NCI-H1417 (cell line): ENCODE measurements at regions not wholly inside any gene's neighbourhood (a gene's known extent, or its start where the extent isn't known, plus 50 kb on each side); places are given as distances from the start of the nearest gene placed in this dataset.
"Not testable (repeated sequence)": the region's sequence is repeated elsewhere in the genome, so short reads cannot be mapped to it uniquely, and the experiment has no call there.

Experiments
- DNase-seq, 3 experiments: peaks; one replicate each; lab custom pipeline; 2025; lab: John Stamatoyannopoulos, UW

GRCh38 chr16:32947336-32947735, 246.7 kb upstream of the TP53TG3C start:
- DNase-seq = not testable (repeated sequence)

- DNase-seq = not testable (repeated sequence)
These were observed 247.9 kb upstream of the TP53TG3C start for GRCh38 chr16:32946041-32946560.

GRCh38 chr16:32945311-32945710, 248.7 kb upstream of the TP53TG3C start:
- DNase-seq = not testable (repeated sequence)

GRCh38 chr16:32939845-32940244, 254.2 kb upstream of the TP53TG3C start:
- not testable (repeated sequence) for DNase-seq

DNA sequence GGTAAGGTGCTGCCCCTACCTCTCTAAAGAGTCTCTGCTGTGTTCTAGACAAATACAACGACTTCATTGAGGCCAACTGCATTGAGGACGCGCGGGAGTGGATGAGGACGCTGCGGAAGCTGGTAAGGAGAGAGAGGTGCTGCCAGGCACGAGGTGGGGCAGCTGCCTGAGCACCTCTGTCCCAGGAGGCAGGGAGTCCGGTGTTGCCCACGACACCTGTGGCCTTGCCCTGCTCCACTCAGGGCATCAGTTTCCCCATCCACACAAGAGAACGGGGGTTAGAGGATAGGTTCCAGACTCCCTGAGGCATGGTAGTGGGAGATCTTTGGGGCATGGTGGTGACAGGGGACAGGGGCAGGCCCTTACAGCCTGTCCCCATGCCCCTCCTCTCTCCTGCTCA, 256.1 kb upstream of the TP53TG3C start:
- not testable (repeated sequence) for DNase-seq

- not testable (repeated sequence) for DNase-seq
These were observed 256.5 kb upstream of the TP53TG3 start for GRCh38 chr16:32932240-32933040.

DNA sequence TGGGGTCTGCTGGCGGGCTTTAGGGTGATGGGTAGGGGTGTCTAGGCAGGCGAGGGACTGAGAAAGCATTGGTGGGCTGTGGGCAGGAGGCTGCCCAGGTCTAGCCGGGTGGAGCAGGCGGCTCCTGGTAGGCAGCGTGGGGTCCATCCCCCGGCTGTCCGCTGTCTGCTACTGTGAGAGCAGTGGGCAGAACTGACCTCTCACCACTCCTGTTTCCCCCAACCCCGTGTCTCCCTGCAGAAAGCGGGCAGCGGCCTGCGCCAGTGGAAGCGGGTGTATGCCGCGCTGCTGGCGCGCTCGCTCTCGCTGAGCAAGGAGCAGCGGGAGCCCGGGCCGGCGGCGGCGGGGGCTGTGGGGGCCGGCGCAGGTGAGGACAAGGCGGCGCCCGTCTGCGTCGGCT, 249.2 kb upstream of the TP53TG3 start:
- DNase-seq = not testable (repeated sequence)

DNA sequence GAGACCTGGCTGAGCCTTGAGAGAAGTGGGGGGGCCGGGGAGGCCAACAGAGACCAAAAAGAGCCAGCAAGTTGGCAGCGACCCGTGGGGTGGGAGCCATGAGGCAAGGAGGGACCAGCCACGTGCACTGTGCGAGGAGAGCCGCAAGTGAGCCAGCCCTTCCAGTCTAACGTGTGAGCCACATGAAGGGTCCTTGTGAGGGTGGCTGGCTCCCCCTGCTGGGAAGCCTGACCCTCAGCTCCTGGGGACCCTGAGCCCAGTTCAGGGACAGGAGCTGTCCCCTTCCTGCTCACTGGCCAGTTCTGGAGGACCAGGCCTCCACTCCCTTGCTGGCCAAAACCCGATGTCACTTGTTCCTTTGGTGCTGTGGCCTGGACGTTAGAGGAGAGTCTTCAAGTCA, 246.6 kb upstream of the TP53TG3 start:
- peak in 2 of 3 experiments; percentile 0 to 1 for DNase-seq

DNA sequence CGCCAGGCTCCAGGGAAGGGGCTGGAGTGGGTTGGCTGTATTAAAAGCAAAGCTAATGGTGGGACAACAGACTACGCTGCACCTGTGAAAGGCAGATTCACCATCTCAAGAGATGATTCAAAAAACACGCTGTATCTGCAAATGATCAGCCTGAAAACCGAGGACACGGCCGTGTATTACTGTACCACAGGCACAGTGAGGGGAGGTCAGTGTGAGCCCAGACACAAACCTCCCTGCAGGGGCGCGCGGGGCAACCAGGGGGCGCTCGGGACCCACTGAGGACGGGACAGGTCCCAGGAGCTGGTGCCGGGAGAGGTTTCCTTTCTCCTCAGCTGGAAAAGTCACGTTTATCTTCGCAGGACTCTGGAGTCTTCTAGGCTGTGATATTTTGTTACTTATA, 239.4 kb upstream of the TP53TG3 start:
- not testable (repeated sequence) for DNase-seq

DNA sequence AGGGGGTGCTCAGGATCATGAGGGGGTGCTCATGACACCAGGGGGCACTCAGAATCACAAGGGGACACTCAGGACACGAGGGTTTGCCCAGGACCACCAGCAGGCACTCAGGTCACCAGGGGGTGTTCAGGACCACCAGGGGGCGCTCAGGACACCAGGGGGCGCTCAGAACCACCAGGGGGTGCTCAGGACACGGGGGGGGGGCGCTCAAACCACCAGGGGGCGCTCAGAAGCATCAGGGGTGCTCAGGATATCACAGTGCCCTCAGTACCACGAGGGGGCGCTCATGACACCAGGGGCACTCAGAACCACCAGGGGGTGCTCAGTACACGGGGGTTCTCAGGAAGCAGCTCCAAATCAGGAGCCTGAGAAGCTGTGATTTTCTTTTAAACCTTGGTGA, 221.8 kb upstream of the TP53TG3 start:
- not testable (repeated sequence) for DNase-seq

GRCh38 chr16:32885392-32885791, 209.4 kb upstream of the TP53TG3 start:
- not testable (repeated sequence) for DNase-seq

DNA sequence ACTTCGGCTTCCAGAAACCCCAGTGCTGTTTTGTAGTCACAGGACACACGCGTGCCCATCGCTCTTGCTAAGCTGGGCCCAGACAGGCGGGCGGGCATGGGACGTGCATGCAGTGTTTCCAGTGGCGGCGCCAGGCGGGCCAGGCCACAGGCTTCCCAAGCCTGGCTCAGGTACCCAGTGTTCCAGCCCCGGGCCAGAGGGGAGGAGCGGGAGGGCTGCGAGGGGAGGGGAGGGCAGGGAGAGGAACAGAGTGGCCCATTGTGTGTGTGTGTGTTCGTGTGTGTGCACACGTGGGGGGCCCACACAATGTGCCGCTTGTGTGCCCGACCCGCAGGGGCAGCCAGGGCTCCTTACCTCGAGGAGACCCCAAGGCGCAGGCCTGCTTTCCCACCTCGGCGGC, 208.6 kb upstream of the TP53TG3 start:
- DNase-seq = not testable (repeated sequence)

DNA sequence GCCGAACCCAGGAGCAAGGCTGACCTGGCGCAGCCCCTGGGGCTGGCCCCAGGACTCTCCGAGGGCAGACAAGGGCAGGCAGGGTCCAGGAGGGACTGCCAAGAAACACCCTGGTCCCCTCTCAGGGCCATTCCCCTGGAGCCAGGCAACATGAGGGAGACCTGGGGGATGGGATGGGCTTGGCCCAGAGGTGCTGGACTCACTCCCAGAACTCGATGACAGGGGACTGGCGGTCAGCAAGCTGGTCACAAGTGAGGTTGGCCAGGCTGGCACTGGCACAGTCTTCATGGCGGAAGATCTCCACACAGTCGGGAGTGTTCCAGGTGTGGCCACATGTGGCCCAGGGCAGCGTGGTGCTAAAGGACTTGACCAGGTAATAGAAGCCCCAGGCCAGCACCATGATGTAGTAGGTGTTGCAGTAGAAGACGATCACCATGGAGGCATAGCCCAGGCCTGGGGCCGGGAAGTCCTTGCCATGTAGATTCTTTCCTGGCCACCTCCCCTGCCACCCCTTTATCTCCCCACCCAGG, 206.4 kb upstream of the TP53TG3 start:
- not testable (repeated sequence) for DNase-seq

- DNase-seq = not testable (repeated sequence)
These were observed 205.7 kb upstream of the TP53TG3 start for GRCh38 chr16:32881631-32882030.

GRCh38 chr16:32880009-32880408, 204.0 kb upstream of the TP53TG3 start:
- not testable (repeated sequence) for DNase-seq

- DNase-seq = not testable (repeated sequence)
These were observed 200.8 kb upstream of the TP53TG3 start for GRCh38 chr16:32876718-32877117.

GRCh38 chr16:32873783-32874182, 197.8 kb upstream of the TP53TG3 start:
- DNase-seq = not testable (repeated sequence)

- DNase-seq = not testable (repeated sequence)
These were observed 197.2 kb upstream of the TP53TG3 start for GRCh38 chr16:32873120-32873519.

GRCh38 chr16:32870628-32871027, 194.7 kb upstream of the TP53TG3 start:
- DNase-seq = not testable (repeated sequence)

DNA sequence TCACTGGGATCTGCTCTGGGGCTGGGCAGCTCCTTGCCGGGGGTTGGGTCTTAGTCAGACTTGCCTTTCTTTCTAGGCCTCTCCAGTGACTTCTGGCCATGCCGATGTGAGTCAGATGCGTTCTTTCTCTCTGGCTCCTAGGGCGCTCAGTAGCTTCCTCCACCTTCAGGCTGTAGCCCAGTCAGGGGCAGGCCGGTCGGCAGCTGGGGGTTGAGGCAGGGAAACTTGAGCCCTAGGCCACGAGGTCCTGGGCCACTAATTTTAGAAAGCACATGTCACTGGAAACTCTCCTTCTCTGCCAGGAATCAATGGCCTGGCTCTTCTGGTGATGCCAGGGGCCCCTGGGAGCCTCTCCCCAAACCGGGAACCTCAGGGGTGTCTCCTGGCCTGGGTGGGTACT, 192.4 kb upstream of the TP53TG3 start:
- not testable (repeated sequence) for DNase-seq

DNA sequence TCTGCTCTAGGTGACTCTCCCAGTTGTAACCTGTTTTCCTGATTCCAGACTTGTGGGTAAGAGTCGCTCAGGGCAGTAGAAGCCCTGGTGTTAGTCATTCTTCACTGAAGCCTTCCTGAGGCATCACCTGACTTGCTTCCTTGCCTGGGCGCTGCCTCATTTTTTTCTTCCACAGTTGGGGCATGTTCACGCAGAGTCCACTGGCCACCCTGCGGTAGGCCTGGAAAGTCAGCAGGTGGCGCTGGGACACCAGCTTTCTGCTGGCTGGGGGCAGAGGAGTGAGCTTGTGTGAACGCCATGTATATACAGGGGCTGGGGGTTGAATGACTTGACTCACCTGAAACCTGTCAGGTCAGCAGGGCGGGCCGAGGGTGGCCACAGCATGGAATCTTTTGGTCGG, 189.3 kb upstream of the TP53TG3 start:
- not testable (repeated sequence) for DNase-seq

DNA sequence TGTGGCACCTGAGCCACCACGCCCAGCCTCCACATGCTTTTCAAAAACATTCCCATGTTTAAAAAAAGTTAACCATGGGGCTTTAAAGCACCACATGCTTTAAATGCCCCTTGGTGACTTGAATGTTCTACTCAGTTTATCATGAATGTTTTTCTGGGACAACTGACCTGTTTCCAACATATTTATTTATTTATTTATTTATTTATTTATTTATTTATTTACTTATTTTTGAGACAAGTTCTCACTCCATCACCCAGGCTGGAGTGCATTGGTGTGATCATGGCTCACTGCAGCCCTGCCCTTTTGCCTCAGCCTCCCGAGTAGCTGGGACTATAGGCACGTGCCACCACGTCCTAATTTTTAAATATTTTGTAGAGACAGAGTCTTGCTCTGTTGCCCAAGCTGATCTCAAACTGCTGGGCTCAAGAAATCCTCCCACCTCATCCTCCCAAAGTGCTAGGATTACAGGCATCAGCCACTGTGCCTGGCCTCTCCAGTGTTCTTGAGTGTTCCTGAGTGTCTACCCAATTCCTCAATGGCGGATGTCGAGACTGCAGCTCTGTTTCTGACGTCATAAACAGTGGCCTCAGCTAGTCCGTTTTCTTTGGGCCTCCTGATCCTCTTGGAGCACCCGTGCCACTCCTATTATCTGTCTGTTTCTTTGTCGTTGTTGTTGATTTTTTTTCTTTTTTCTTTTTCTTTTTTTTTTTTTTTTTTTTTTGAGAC, 185.7 kb upstream of the TP53TG3 start:
- not testable (repeated sequence) for DNase-seq
